ENCODE measurements at regions not wholly inside any gene's neighbourhood (a gene's known extent, or its start where the extent isn't known, plus 50 kb on each side); places are given as distances from the start of the nearest gene placed in this dataset.

DNA sequence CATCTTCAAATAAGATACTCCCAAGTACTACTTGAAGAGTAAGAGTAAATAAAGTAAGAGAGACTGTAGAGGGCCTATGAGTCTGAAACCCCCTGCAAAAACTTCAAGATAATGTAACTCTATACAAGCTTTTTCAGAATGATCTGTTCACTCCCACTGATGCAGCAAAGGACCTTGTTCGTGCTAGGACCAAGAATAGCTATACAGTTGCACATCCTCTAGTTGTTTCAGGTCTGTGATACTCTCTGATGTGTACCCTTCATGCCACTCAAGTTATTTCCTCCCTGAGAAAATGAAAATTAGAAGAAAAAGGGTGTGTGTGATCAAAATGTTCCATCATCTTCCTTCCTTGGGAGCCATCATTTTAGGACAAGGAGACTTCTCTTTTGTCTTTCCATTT, 204.4 kb downstream of the ALX1 start:
- TF ChIP-seq, protein P1, sequence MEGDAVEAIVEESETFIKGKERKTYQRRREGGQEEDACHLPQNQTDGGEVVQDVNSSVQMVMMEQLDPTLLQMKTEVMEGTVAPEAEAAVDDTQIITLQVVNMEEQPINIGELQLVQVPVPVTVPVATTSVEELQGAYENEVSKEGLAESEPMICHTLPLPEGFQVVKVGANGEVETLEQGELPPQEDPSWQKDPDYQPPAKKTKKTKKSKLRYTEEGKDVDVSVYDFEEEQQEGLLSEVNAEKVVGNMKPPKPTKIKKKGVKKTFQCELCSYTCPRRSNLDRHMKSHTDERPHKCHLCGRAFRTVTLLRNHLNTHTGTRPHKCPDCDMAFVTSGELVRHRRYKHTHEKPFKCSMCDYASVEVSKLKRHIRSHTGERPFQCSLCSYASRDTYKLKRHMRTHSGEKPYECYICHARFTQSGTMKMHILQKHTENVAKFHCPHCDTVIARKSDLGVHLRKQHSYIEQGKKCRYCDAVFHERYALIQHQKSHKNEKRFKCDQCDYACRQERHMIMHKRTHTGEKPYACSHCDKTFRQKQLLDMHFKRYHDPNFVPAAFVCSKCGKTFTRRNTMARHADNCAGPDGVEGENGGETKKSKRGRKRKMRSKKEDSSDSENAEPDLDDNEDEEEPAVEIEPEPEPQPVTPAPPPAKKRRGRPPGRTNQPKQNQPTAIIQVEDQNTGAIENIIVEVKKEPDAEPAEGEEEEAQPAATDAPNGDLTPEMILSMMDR (IDR thresholded peaks at IDR 0.05), result no peak
- no peak for TF ChIP-seq POLR2A (IDR thresholded peaks at IDR 0.05)
